Right atrium auricular region (tissue), 2 donors: ENCODE measurements at regions not wholly inside any gene's neighbourhood (a gene's known extent, or its start where the extent isn't known, plus 50 kb on each side); places are given as distances from the start of the nearest gene placed in this dataset.
"Not testable (repeated sequence)": the region's sequence is repeated elsewhere in the genome, so short reads cannot be mapped to it uniquely, and the experiment has no call there.

Source experiments
- DNase-seq: peaks from one replicate; pipeline ENCODE4 v3.0.0-alpha.2; 2019; ENCODE audit warnings: low spot score
- H3K27ac ChIP-seq, 2 donors: fragments of 200-600 bp; sonication (generic); 1 replicate in 1 of 2; 2 replicates in 1 of 2; pipeline ENCODE4 v1.5.1; 2016 to 2019
- H3K27me3 ChIP-seq, 2 donors: fragments of 200-600 bp; sonication (generic); one replicate each; pipeline versions ENCODE4 v1.5.1 to v1.6.0; 2017 to 2019
- H3K36me3 ChIP-seq: fragments of 200-600 bp; sonication (generic); one replicate; pipeline ENCODE4 v1.5.1; 2016
- H3K4me1 ChIP-seq, 2 donors: fragments of 200-600 bp; sonication (generic); one replicate each; pipeline versions ENCODE4 v1.5.1 to v1.6.0; 2017 to 2019
- H3K4me3 ChIP-seq, 2 donors: fragments of 200-600 bp; sonication (generic); 1 replicate in 1 of 2; 2 replicates in 1 of 2; pipeline ENCODE4 v1.5.1; 2017 to 2019; ENCODE audit warnings: mild to moderate bottlenecking in 1 of 2, moderate library complexity in 1 of 2
- H3K9me3 ChIP-seq, 2 donors: fragments of 200-600 bp; sonication (generic); one replicate each; pipeline ENCODE4 v1.5.1; 2019
- CTCF ChIP-seq, 2 donors: fragments of 200-600 bp; sonication (generic); IDR thresholded peaks; one replicate each; pipeline ENCODE4 v1.5.1; 2019; ENCODE audit warnings: antibody characterized with exemption in 2 of 2

GRCh38 chr2:193371200-193371599, 1176.5 kb upstream of the TMEFF2 start:
- H3K27ac ChIP-seq, result no peak overlapping the region
- no peaks in the 10 kb centered on the region for H3K36me3 ChIP-seq
- TF ChIP-seq CTCF (IDR thresholded peaks at IDR 0.05), result no peak

GRCh38 chr2:193368615-193369014, 1173.9 kb upstream of the TMEFF2 start:
- H3K9me3 ChIP-seq, result no peaks in the 10 kb centered on the region
- no peaks in the 10 kb centered on the region for H3K27me3 ChIP-seq
- H3K4me3 ChIP-seq, result no peak overlapping the region
- H3K4me1 ChIP-seq, result no peaks in the 10 kb centered on the region
- no peaks in the 10 kb centered on the region for H3K36me3 ChIP-seq
- H3K27ac ChIP-seq, result no peak overlapping the region
- TF ChIP-seq CTCF (IDR thresholded peaks at IDR 0.05), result no peak
- no peak for DNase-seq

More at GRCh38 chr2:193371200-193371599, 1176.5 kb upstream of the TMEFF2 start:
- no peaks in the 10 kb centered on the region for H3K27me3 ChIP-seq
- no peaks in the 10 kb centered on the region for H3K4me1 ChIP-seq
- DNase-seq, result no peak
- no peaks in the 10 kb centered on the region for H3K9me3 ChIP-seq
- no peak overlapping the region for H3K4me3 ChIP-seq

GRCh38 chr2:193357508-193357907, 1162.8 kb upstream of the TMEFF2 start:
- no peaks in the 10 kb centered on the region for H3K9me3 ChIP-seq
- no peak overlapping the region for H3K4me3 ChIP-seq
- no peak overlapping the region for H3K27ac ChIP-seq
- no peak for TF ChIP-seq CTCF (IDR thresholded peaks at IDR 0.05)
- no peaks in the 10 kb centered on the region for H3K27me3 ChIP-seq
- no peaks in the 10 kb centered on the region for H3K36me3 ChIP-seq
- H3K4me1 ChIP-seq, result no peaks in the 10 kb centered on the region
- no peak for DNase-seq

GRCh38 chr2:193352665-193353242, 1158.0 kb upstream of the TMEFF2 start:
- DNase-seq, H3K36me3 ChIP-seq: not testable (repeated sequence)

GRCh38 chr2:193350509-193350908, 1155.8 kb upstream of the TMEFF2 start:
- Histone ChIP-seq H3K4me3 (no peak overlapping the region), H3K27me3 (no peaks in the 10 kb centered on the region), H3K27ac (no peak overlapping the region), H3K4me1 (no peaks in the 10 kb centered on the region), H3K9me3 (no peaks in the 10 kb centered on the region), H3K36me3 (no peaks in the 10 kb centered on the region)
- no peak for TF ChIP-seq CTCF (IDR thresholded peaks at IDR 0.05)
- DNase-seq, result no peak

More at GRCh38 chr2:193352665-193353242, 1158.0 kb upstream of the TMEFF2 start:
- H3K4me1 ChIP-seq, H3K27ac ChIP-seq, H3K4me3 ChIP-seq, H3K9me3 ChIP-seq, H3K27me3 ChIP-seq: not testable (repeated sequence)

- no peak for DNase-seq
- no peak for TF ChIP-seq CTCF (IDR thresholded peaks at IDR 0.05)
- Histone ChIP-seq H3K27me3 (no peaks in the 10 kb centered on the region), H3K9me3 (no peaks in the 10 kb centered on the region), H3K4me1 (no peaks in the 10 kb centered on the region), H3K4me3 (no peak overlapping the region), H3K36me3 (no peaks in the 10 kb centered on the region), H3K27ac (no peak overlapping the region)
Measured at GRCh38 chr2:193349642-193350041, 1154.9 kb upstream of the TMEFF2 start.
